Keratinocyte (primary cell): ENCODE measurements at regions not wholly inside any gene's neighbourhood (a gene's known extent, or its start where the extent isn't known, plus 50 kb on each side); places are given as distances from the start of the nearest gene placed in this dataset.

ENCODE experiments used
- DNase-seq: peaks from one replicate; pipeline ENCODE4 v3.0.0-alpha.2; 2011; ENCODE audit warnings: low read depth, missing footprints, low spot score
- FAIRE-seq: peaks from 2 replicates; lab custom pipeline; 2011; peaks lifted over from hg19 to GRCh38; lab: Jason Lieb, UNC
- H2AFZ ChIP-seq: 2 replicates; pipeline ENCODE4 v1.6.0; 2012; ENCODE audit warnings: low read length, control low read depth, inconsistent platforms; ENCODE audit not compliant: control insufficient read depth
- H3K27ac ChIP-seq: 2 replicates; pipeline ENCODE4 v1.5.1; 2011; ENCODE audit warnings: low read length; ENCODE audit not compliant: control insufficient read depth, insufficient read depth
- H3K27me3 ChIP-seq: 3 replicates; pipeline ENCODE4 v1.6.0; 2011; ENCODE audit warnings: low read length; ENCODE audit not compliant: control insufficient read depth, insufficient read depth; ENCODE audit errors: extremely low read depth
- H3K36me3 ChIP-seq, 2 experiments: 2 replicates in 1 of 2; 3 replicates in 1 of 2; pipeline ENCODE4 v1.5.1; 2011; ENCODE audit warnings: low read length in 2 of 2, mild to moderate bottlenecking in 1 of 2; ENCODE audit not compliant: control insufficient read depth in 2 of 2, insufficient read depth in 2 of 2; ENCODE audit errors: extremely low read depth in 1 of 2
- H3K4me1 ChIP-seq: 3 replicates; pipeline ENCODE4 v1.5.1; 2011; ENCODE audit warnings: low read length; ENCODE audit not compliant: control insufficient read depth, insufficient read depth; ENCODE audit errors: extremely low read depth
- H3K4me2 ChIP-seq: 3 replicates; pipeline ENCODE4 v1.6.0; 2011; ENCODE audit warnings: low read depth, low read length; ENCODE audit not compliant: control insufficient read depth, insufficient read depth; ENCODE audit errors: extremely low read depth
- H3K4me3 ChIP-seq, 3 experiments: fragments of 200-600 bp in 1 of 3; sonication (generic) in 1 of 3; 2 replicates in 2 of 3; 3 replicates in 1 of 3; pipeline ENCODE4 v1.5.1; 2011 to 2016; ENCODE audit warnings: low read length in 3 of 3, mild to moderate bottlenecking in 3 of 3, control low read depth in 2 of 3, inconsistent platforms in 1 of 3, low read depth in 1 of 3, mixed read lengths in 1 of 3, mixed run types in 1 of 3, moderate library complexity in 1 of 3; ENCODE audit not compliant: control insufficient read depth in 2 of 3, insufficient read depth in 2 of 3; ENCODE audit errors: extremely low read depth in 1 of 3
- H3K79me2 ChIP-seq: 2 replicates; pipeline ENCODE4 v1.6.0; 2012; ENCODE audit warnings: low read length; ENCODE audit not compliant: control insufficient read depth, insufficient read depth
- H3K9ac ChIP-seq: 3 replicates; pipeline ENCODE4 v1.6.0; 2011; ENCODE audit warnings: low read length; ENCODE audit not compliant: control insufficient read depth, insufficient read depth; ENCODE audit errors: extremely low read depth
- H3K9me1 ChIP-seq: 3 replicates; pipeline ENCODE4 v1.6.0; 2011; ENCODE audit warnings: low read length; ENCODE audit not compliant: control insufficient read depth, insufficient read depth; ENCODE audit errors: extremely low read depth
- H3K9me3 ChIP-seq: 2 replicates; pipeline ENCODE4 v1.5.1; 2012; ENCODE audit warnings: low read depth, low read length; ENCODE audit not compliant: control insufficient read depth
- H4K20me1 ChIP-seq: 3 replicates; pipeline ENCODE4 v1.6.0; 2011; ENCODE audit warnings: low read length; ENCODE audit not compliant: control insufficient read depth, insufficient read depth; ENCODE audit errors: extremely low read depth
- CTCF ChIP-seq, 3 experiments: IDR thresholded peaks in 1 of 3; conservative IDR thresholded peaks in 1 of 3; optimal IDR thresholded peaks in 1 of 3; 2 replicates in 2 of 3; 3 replicates in 1 of 3; pipeline versions ENCODE3 to v1.5.1; 2011; ENCODE audit warnings: low read length in 3 of 3, mild to moderate bottlenecking in 3 of 3, moderate library complexity in 2 of 3, control low read depth in 1 of 3, inconsistent platforms in 1 of 3; ENCODE audit not compliant: insufficient read depth in 2 of 3; ENCODE audit errors: extremely low read depth in 1 of 3
- EZH2 ChIP-seq: IDR thresholded peaks from one replicate; pipeline ENCODE4 v1.6.1; 2012; ENCODE audit warnings: inconsistent platforms, mild to moderate bottlenecking, low read length, moderate library complexity
- dilution Hi-C: fragments of 300-500 bp; cut with MboI; formaldehyde crosslinking; loops from one replicate; pipeline ENCODE4 v1.7.0; 2020; ENCODE audit warnings: low sequenced_read_pairs; ENCODE audit not compliant: extremely low pct_ligation_motif_present

GRCh38 chr4:166458756-166459155 is 585.7 kb downstream of the TLL1 start:
- Histone ChIP-seq H2AFZ (no peak overlapping the region), H3K27ac (no peak overlapping the region), H3K4me1 (no peaks in the 10 kb centered on the region), H3K79me2 (no peaks in the 10 kb centered on the region), H3K9ac (no peak overlapping the region), H3K9me1 (no peaks in the 10 kb centered on the region), H3K4me3 (no peak overlapping the region), H3K9me3 (no peaks in the 10 kb centered on the region), H3K4me2 (no peak overlapping the region), H4K20me1 (no peaks in the 10 kb centered on the region), H3K36me3 (no peaks in the 10 kb centered on the region), H3K27me3 (no peaks in the 10 kb centered on the region)
- no peak for FAIRE-seq
- DNase-seq, result no peak
- TF ChIP-seq EZH2, result no peak
- no peak for TF ChIP-seq CTCF (optimal IDR thresholded peaks at IDR 0.05 in 1 of 3, IDR thresholded peaks at IDR 0.05 in 1 of 3, conservative IDR thresholded peaks at IDR 0.05 in 1 of 3; ENCODE audit: extremely low read depth in 1 of 3, insufficient read depth in 2 of 3, low read length in 3 of 3)
- dilution Hi-C loops, result no loop called here

- H4K20me1 ChIP-seq, result no peaks in the 10 kb centered on the region
- H3K27ac ChIP-seq, result no peak overlapping the region
- H3K27me3 ChIP-seq, result no peaks in the 10 kb centered on the region
- H3K36me3 ChIP-seq, result no peaks in the 10 kb centered on the region
- H3K4me3 ChIP-seq, result no peak overlapping the region
- no peaks in the 10 kb centered on the region for H3K79me2 ChIP-seq
- H3K4me1 ChIP-seq, result no peaks in the 10 kb centered on the region
- H2AFZ ChIP-seq, result no peak overlapping the region
- DNase-seq (no peak), FAIRE-seq (no peak)
- dilution Hi-C loops, result no loop called here
- no peak overlapping the region for H3K4me2 ChIP-seq
- no peaks in the 10 kb centered on the region for H3K9me3 ChIP-seq
- H3K9ac ChIP-seq, result no peak overlapping the region
- H3K9me1 ChIP-seq, result no peaks in the 10 kb centered on the region
- no peak for TF ChIP-seq EZH2
- TF ChIP-seq CTCF (optimal IDR thresholded peaks at IDR 0.05 in 1 of 3, IDR thresholded peaks at IDR 0.05 in 1 of 3, conservative IDR thresholded peaks at IDR 0.05 in 1 of 3; ENCODE audit: extremely low read depth in 1 of 3, insufficient read depth in 2 of 3, low read length in 3 of 3), result no peak
Measured at GRCh38 chr4:166459621-166460020, 586.6 kb downstream of the TLL1 start.
